HG02981 (cell line): ENCODE measurements at regions not wholly inside any gene's neighbourhood (a gene's known extent, or its start where the extent isn't known, plus 50 kb on each side); places are given as distances from the start of the nearest gene placed in this dataset.

ENCODE experiments used
- ATAC-seq: cut with Tn5 transposase; IDR thresholded peaks from one replicate; pipeline ENCODE4 v1.9.1; 2021; ENCODE audit warnings: mild to moderate bottlenecking, moderate library complexity; ENCODE audit not compliant: unreplicated experiment

- no peak for ATAC-seq
Measured at GRCh38 chr11:15579287-15580001, 464.7 kb downstream of the INSC start.

- ATAC-seq, result no peak
Measured at GRCh38 chr11:15580056-15580774, 465.5 kb downstream of the INSC start.

GRCh38 chr11:15580775-15581095 lies 466.0 kb downstream of the INSC start:
- ATAC-seq, result no peak

- no peak for ATAC-seq
Measured at GRCh38 chr11:15584158-15584557, 469.4 kb downstream of the INSC start.

GRCh38 chr11:15585602-15586331 lies 471.0 kb downstream of the INSC start:
- ATAC-seq, result no peak

GRCh38 chr11:15586741-15587473 lies 472.2 kb downstream of the INSC start:
- ATAC-seq, result no peak

GRCh38 chr11:15589070-15589626 lies 474.4 kb downstream of the INSC start:
- ATAC-seq, result no peak

GRCh38 chr11:15590132-15590531 lies 475.4 kb downstream of the INSC start:
- ATAC-seq, result no peak

GRCh38 chr11:15591112-15591537 lies 476.4 kb downstream of the INSC start:
- ATAC-seq, result no peak

- ATAC-seq, result no peak
Measured at GRCh38 chr11:15594607-15595006, 479.9 kb downstream of the INSC start.

GRCh38 chr11:15599376-15599775 lies 484.7 kb downstream of the INSC start:
- no peak for ATAC-seq

- ATAC-seq, result no peak
Measured at GRCh38 chr11:15602047-15602446, 487.3 kb downstream of the INSC start.

- no peak for ATAC-seq
Measured at GRCh38 chr11:15602785-15603567, 488.3 kb downstream of the INSC start.

- no peak for ATAC-seq
Measured at GRCh38 chr11:15605094-15605493, 490.4 kb downstream of the INSC start.

- ATAC-seq, result no peak
Measured at GRCh38 chr11:15607361-15608036, 492.8 kb downstream of the INSC start.

GRCh38 chr11:15609445-15609844 lies 494.7 kb downstream of the INSC start:
- ATAC-seq, result no peak

- ATAC-seq, result no peak
Measured at GRCh38 chr11:15610881-15611280, 496.2 kb downstream of the INSC start.

- no peak for ATAC-seq
Measured at GRCh38 chr11:15613251-15613650, 498.5 kb downstream of the INSC start.

GRCh38 chr11:15613789-15614188 lies 499.1 kb downstream of the INSC start:
- ATAC-seq, result no peak
